ENCODE measurements at regions not wholly inside any gene's neighbourhood (a gene's known extent, or its start where the extent isn't known, plus 50 kb on each side); places are given as distances from the start of the nearest gene placed in this dataset.

GRCh38 chr5:82522897-82523296, 244.7 kb upstream of the RPS23 start:
- Histone ChIP-seq H3K9me3 (ENCODE audit: severe bottlenecking) (no peaks in the 10 kb centered on the region), H3K4me3 (ENCODE audit: low read depth, low read length) (no peak overlapping the region), H3K36me3 (no peaks in the 10 kb centered on the region), H3K27me3 (ENCODE audit: insufficient read depth, low read depth, severe bottlenecking) (no peaks in the 10 kb centered on the region), H3K27ac (no peak overlapping the region)
- TF ChIP-seq CTCF (IDR thresholded peaks at IDR 0.05; ENCODE audit: low read depth, low read length): no peak
- DNase-seq: no peak

- no peak for DNase-seq
- H3K9me3 ChIP-seq (ENCODE audit: severe bottlenecking): no peaks in the 10 kb centered on the region
- H3K36me3 ChIP-seq: no peaks in the 10 kb centered on the region
- no peaks in the 10 kb centered on the region for H3K27me3 ChIP-seq (ENCODE audit: insufficient read depth, low read depth, severe bottlenecking)
- no peak overlapping the region for H3K4me3 ChIP-seq (ENCODE audit: low read depth, low read length)
- no peak for TF ChIP-seq CTCF (IDR thresholded peaks at IDR 0.05; ENCODE audit: low read depth, low read length)
- no peak overlapping the region for H3K27ac ChIP-seq
Observed at GRCh38 chr5:82521431-82522051, 243.4 kb upstream of the RPS23 start.

GRCh38 chr5:82519558-82519957, 241.4 kb upstream of the RPS23 start:
- DNase-seq: no peak
- H3K36me3 ChIP-seq: no peaks in the 10 kb centered on the region

GRCh38 chr5:82517544-82518075, 239.5 kb upstream of the RPS23 start:
- Histone ChIP-seq H3K27me3 (ENCODE audit: insufficient read depth, low read depth, severe bottlenecking) (no peaks in the 10 kb centered on the region), H3K36me3 (no peaks in the 10 kb centered on the region), H3K4me3 (ENCODE audit: low read depth, low read length) (no peak overlapping the region), H3K9me3 (ENCODE audit: severe bottlenecking) (no peaks in the 10 kb centered on the region), H3K27ac (no peak overlapping the region)
- DNase-seq: no peak
- no peak for TF ChIP-seq CTCF (IDR thresholded peaks at IDR 0.05; ENCODE audit: low read depth, low read length)

More at GRCh38 chr5:82519558-82519957, 241.4 kb upstream of the RPS23 start:
- Histone ChIP-seq H3K9me3 (ENCODE audit: severe bottlenecking) (no peaks in the 10 kb centered on the region), H3K27me3 (ENCODE audit: insufficient read depth, low read depth, severe bottlenecking) (no peaks in the 10 kb centered on the region), H3K27ac (no peak overlapping the region), H3K4me3 (ENCODE audit: low read depth, low read length) (no peak overlapping the region)
- TF ChIP-seq CTCF (IDR thresholded peaks at IDR 0.05; ENCODE audit: low read depth, low read length): no peak

GRCh38 chr5:82513738-82514137, 235.6 kb upstream of the RPS23 start:
- no peak for TF ChIP-seq CTCF (IDR thresholded peaks at IDR 0.05; ENCODE audit: low read depth, low read length)
- no peak overlapping the region for H3K4me3 ChIP-seq (ENCODE audit: low read depth, low read length)
- H3K9me3 ChIP-seq (ENCODE audit: severe bottlenecking): no peaks in the 10 kb centered on the region
- H3K27me3 ChIP-seq (ENCODE audit: insufficient read depth, low read depth, severe bottlenecking): no peaks in the 10 kb centered on the region
- H3K36me3 ChIP-seq: no peaks in the 10 kb centered on the region
- H3K27ac ChIP-seq: no peak overlapping the region
- no peak for DNase-seq

GRCh38 chr5:82512025-82512424, 233.9 kb upstream of the RPS23 start:
- no peak overlapping the region for H3K4me3 ChIP-seq (ENCODE audit: low read depth, low read length)
- TF ChIP-seq CTCF (IDR thresholded peaks at IDR 0.05; ENCODE audit: low read depth, low read length): no peak
- no peaks in the 10 kb centered on the region for H3K9me3 ChIP-seq (ENCODE audit: severe bottlenecking)
- no peaks in the 10 kb centered on the region for H3K27me3 ChIP-seq (ENCODE audit: insufficient read depth, low read depth, severe bottlenecking)
- H3K27ac ChIP-seq: no peak overlapping the region
- DNase-seq: no peak
- no peaks in the 10 kb centered on the region for H3K36me3 ChIP-seq

Measured in WERI-Rb-1 (cell line).